ENCODE measurements at regions not wholly inside any gene's neighbourhood (a gene's known extent, or its start where the extent isn't known, plus 50 kb on each side); places are given as distances from the start of the nearest gene placed in this dataset.
A peak's percentile ranks its signal among the peaks of the same experiment; 100 is the strongest.

GRCh38 chr14:81765651-81766275 lies 232.1 kb upstream of the SEL1L start:
- H3K27me3 Mint-ChIP-seq: no peaks in the 10 kb centered on the region
- Histone ChIP-seq H3K27me3 (ENCODE audit: control insufficient read depth in 1 of 2, insufficient read depth in 2 of 2, low read length in 2 of 2) (no peaks in the 10 kb centered on the region), H3K9me3 (ENCODE audit: control insufficient read depth in 1 of 2, insufficient read depth in 1 of 2, low read length in 2 of 2) (peaks cover 0 to 4% of the 10 kb centered on the region in 2 experiments), H3K36me3 (ENCODE audit: insufficient read depth, low read length) (no peaks in the 10 kb centered on the region), H3K4me3 (ENCODE audit: low read length) (no peak overlapping the region), H3K4me1 (ENCODE audit: insufficient read depth, low read length) (no peaks in the 10 kb centered on the region), H3K27ac (ENCODE audit: low read depth in 1 of 2, low read length in 2 of 2) (no peak overlapping the region)
- TF ChIP-seq CTCF (IDR thresholded peaks at IDR 0.05): no peak
- CTCF ChIA-PET: no interaction called here
- POLR2A ChIA-PET: no interaction called here
- H3K4me1 Mint-ChIP-seq (ENCODE audit: low read depth): no peaks in the 10 kb centered on the region
- H3K4me3 Mint-ChIP-seq: no peak overlapping the region
- DNase-seq (no peak), ATAC-seq (ENCODE audit: poor library complexity) (no peak)
- no peak overlapping the region for H3K27ac Mint-ChIP-seq
- H3K36me3 Mint-ChIP-seq (ENCODE audit: low read depth): no peaks in the 10 kb centered on the region
- H3K9me3 Mint-ChIP-seq: peaks cover 3% of the 10 kb centered on the region
- intact Hi-C loops (cut with DNase I, micrococcal nuclease): no loop called here

GRCh38 chr14:81766321-81766915 lies 232.8 kb upstream of the SEL1L start:
- POLR2A ChIA-PET: no interaction called here
- Histone ChIP-seq H3K27me3 (ENCODE audit: control insufficient read depth in 1 of 2, insufficient read depth in 2 of 2, low read length in 2 of 2) (no peaks in the 10 kb centered on the region), H3K36me3 (ENCODE audit: insufficient read depth, low read length) (no peaks in the 10 kb centered on the region), H3K4me3 (ENCODE audit: low read length) (no peak overlapping the region), H3K4me1 (ENCODE audit: insufficient read depth, low read length) (no peaks in the 10 kb centered on the region), H3K9me3 (ENCODE audit: control insufficient read depth in 1 of 2, insufficient read depth in 1 of 2, low read length in 2 of 2) (peaks cover 0 to 4% of the 10 kb centered on the region in 2 experiments), H3K27ac (ENCODE audit: low read depth in 1 of 2, low read length in 2 of 2) (no peak overlapping the region)
- DNase-seq: no peak
- TF ChIP-seq CTCF (IDR thresholded peaks at IDR 0.05): no peak
- CTCF ChIA-PET: no interaction called here
- ATAC-seq (ENCODE audit: poor library complexity): no peak
- intact Hi-C loops (cut with DNase I, micrococcal nuclease): no loop called here
- no peak overlapping the region for H3K4me3 Mint-ChIP-seq
- H3K36me3 Mint-ChIP-seq (ENCODE audit: low read depth): no peaks in the 10 kb centered on the region
- H3K9me3 Mint-ChIP-seq: peaks cover 3% of the 10 kb centered on the region
- H3K4me1 Mint-ChIP-seq (ENCODE audit: low read depth): no peaks in the 10 kb centered on the region
- no peak overlapping the region for H3K27ac Mint-ChIP-seq
- no peaks in the 10 kb centered on the region for H3K27me3 Mint-ChIP-seq

GRCh38 chr14:81767266-81767995 lies 233.8 kb upstream of the SEL1L start:
- H3K4me1 ChIP-seq (ENCODE audit: insufficient read depth, low read length): no peaks in the 10 kb centered on the region
- no peak for ATAC-seq (ENCODE audit: poor library complexity)
- H3K36me3 ChIP-seq (ENCODE audit: insufficient read depth, low read length): no peaks in the 10 kb centered on the region
- no peak overlapping the region for H3K27ac ChIP-seq (ENCODE audit: low read depth in 1 of 2, low read length in 2 of 2)
- Mint-ChIP-seq H3K9me3 (peaks cover 3% of the 10 kb centered on the region), H3K27me3 (no peaks in the 10 kb centered on the region), H3K4me1 (ENCODE audit: low read depth) (no peaks in the 10 kb centered on the region), H3K4me3 (no peak overlapping the region), H3K36me3 (ENCODE audit: low read depth) (no peaks in the 10 kb centered on the region), H3K27ac (no peak overlapping the region)
- no peak for TF ChIP-seq CTCF (IDR thresholded peaks at IDR 0.05)
- H3K9me3 ChIP-seq (ENCODE audit: control insufficient read depth in 1 of 2, insufficient read depth in 1 of 2, low read length in 2 of 2): peaks cover 0 to 4% of the 10 kb centered on the region in 2 experiments
- POLR2A ChIA-PET: no interaction called here
- CTCF ChIA-PET: no interaction called here
- intact Hi-C loops (cut with DNase I, micrococcal nuclease): no loop called here
- peak in 1 of 14 experiments; percentile 2 for DNase-seq
- H3K27me3 ChIP-seq (ENCODE audit: control insufficient read depth in 1 of 2, insufficient read depth in 2 of 2, low read length in 2 of 2): no peaks in the 10 kb centered on the region
- H3K4me3 ChIP-seq (ENCODE audit: low read length): no peak overlapping the region

Data from CD4-positive, alpha-beta T cell (primary cell).